Trophoblast cell (in vitro differentiated cells and primary cell): ENCODE measurements at regions not wholly inside any gene's neighbourhood (a gene's known extent, or its start where the extent isn't known, plus 50 kb on each side); places are given as distances from the start of the nearest gene placed in this dataset.

Source experiments
- DNase-seq, 2 donors: peaks; one replicate each; pipeline ENCODE4 v3.0.0-alpha.2; 2016
- H2AFZ ChIP-seq: 2 replicates; pipeline ENCODE4 v1.6.1; 2013; ENCODE audit warnings: low read length, moderate library complexity, mild to moderate bottlenecking; ENCODE audit not compliant: insufficient read depth, poor library complexity
- H2AK5ac ChIP-seq: 2 replicates; pipeline ENCODE4 v1.6.1; 2013; ENCODE audit warnings: mild to moderate bottlenecking, low read length
- H2BK120ac ChIP-seq: 2 replicates; pipeline ENCODE4 v1.6.1; 2013; ENCODE audit warnings: low read length, mild to moderate bottlenecking, moderate library complexity; ENCODE audit not compliant: insufficient read depth, poor library complexity
- H2BK12ac ChIP-seq: 2 replicates; pipeline ENCODE4 v1.6.1; 2013; ENCODE audit warnings: mild to moderate bottlenecking, low read length, moderate library complexity
- H2BK5ac ChIP-seq: 2 replicates; pipeline ENCODE4 v1.6.1; 2013; ENCODE audit warnings: low read length, low read depth, moderate library complexity, mild to moderate bottlenecking; ENCODE audit not compliant: poor library complexity
- H3K14ac ChIP-seq: 2 replicates; pipeline ENCODE4 v1.6.1; 2013; ENCODE audit warnings: mild to moderate bottlenecking, low read length
- H3K18ac ChIP-seq: 2 replicates; pipeline ENCODE4 v1.6.1; 2013; ENCODE audit warnings: mild to moderate bottlenecking, low read length
- H3K23ac ChIP-seq: 2 replicates; pipeline ENCODE4 v1.6.1; 2013; ENCODE audit warnings: low read length
- H3K27ac ChIP-seq: 2 replicates; pipeline ENCODE4 v1.5.1; 2013; ENCODE audit warnings: low read depth, mild to moderate bottlenecking, inconsistent platforms, low read length, moderate library complexity
- H3K27me3 ChIP-seq: 2 replicates; pipeline ENCODE4 v1.6.1; 2013; ENCODE audit warnings: inconsistent platforms, mild to moderate bottlenecking, low read length, moderate library complexity; ENCODE audit not compliant: insufficient read depth
- H3K36me3 ChIP-seq, 2 experiments: 1 replicate in 1 of 2; 2 replicates in 1 of 2; pipeline ENCODE4 v1.6.1; 2013; ENCODE audit warnings: low read length in 2 of 2, mild to moderate bottlenecking in 2 of 2, moderate library complexity in 1 of 2; ENCODE audit not compliant: insufficient read depth in 2 of 2, control insufficient read depth in 1 of 2
- H3K4ac ChIP-seq: 2 replicates; pipeline ENCODE4 v1.6.1; 2013; ENCODE audit warnings: low read depth, mild to moderate bottlenecking, low read length, moderate library complexity
- H3K4me1 ChIP-seq, 2 experiments: 1 replicate in 1 of 2; 2 replicates in 1 of 2; pipeline ENCODE4 v1.6.1; 2013; ENCODE audit warnings: low read length in 2 of 2, mild to moderate bottlenecking in 2 of 2, moderate library complexity in 1 of 2; ENCODE audit not compliant: insufficient read depth in 2 of 2, control insufficient read depth in 1 of 2
- H3K4me2 ChIP-seq: 2 replicates; pipeline ENCODE4 v1.6.1; 2013; ENCODE audit warnings: inconsistent platforms, mild to moderate bottlenecking, low read length, moderate library complexity
- H3K4me3 ChIP-seq: 2 replicates; pipeline ENCODE4 v1.5.1; 2013; ENCODE audit warnings: mild to moderate bottlenecking, low read depth, low read length, inconsistent platforms
- H3K79me1 ChIP-seq: one replicate; pipeline ENCODE4 v1.6.1; 2013; ENCODE audit warnings: low read length
- H3K79me2 ChIP-seq: 2 replicates; pipeline ENCODE4 v1.6.1; 2013; ENCODE audit warnings: low read length, mild to moderate bottlenecking; ENCODE audit not compliant: control insufficient read depth, insufficient read depth, poor library complexity
- H3K9ac ChIP-seq: 2 replicates; pipeline ENCODE4 v1.6.1; 2013; ENCODE audit warnings: mild to moderate bottlenecking, low read length
- H3K9me3 ChIP-seq: 2 replicates; pipeline ENCODE4 v1.6.1; 2013; ENCODE audit warnings: low read depth, mild to moderate bottlenecking, control low read depth, inconsistent platforms, low read length; ENCODE audit not compliant: insufficient read depth
- H4K12ac ChIP-seq: 2 replicates; pipeline ENCODE4 v1.6.1; 2013; ENCODE audit warnings: low read depth, mild to moderate bottlenecking, low read length, moderate library complexity
- H4K8ac ChIP-seq: 2 replicates; pipeline ENCODE4 v1.6.1; 2013; ENCODE audit warnings: low read depth, mild to moderate bottlenecking, low read length, moderate library complexity
- H4K91ac ChIP-seq: one replicate; pipeline ENCODE4 v1.6.1; 2013; ENCODE audit warnings: low read depth, mild to moderate bottlenecking, low read length, moderate library complexity
- WGBS: extraction: QIAGEN DNeasy Blood & Tissue Kit; methylation state at CpG from one replicate; pipeline ENCODE4 v1.1.7; 2013; ENCODE audit warnings: missing lambda C conversion rate; ENCODE audit not compliant: insufficient read length, insufficient coverage; ENCODE audit errors: extremely low coverage; 5-methylcytosine and 5-hydroxymethylcytosine counted together

DNA sequence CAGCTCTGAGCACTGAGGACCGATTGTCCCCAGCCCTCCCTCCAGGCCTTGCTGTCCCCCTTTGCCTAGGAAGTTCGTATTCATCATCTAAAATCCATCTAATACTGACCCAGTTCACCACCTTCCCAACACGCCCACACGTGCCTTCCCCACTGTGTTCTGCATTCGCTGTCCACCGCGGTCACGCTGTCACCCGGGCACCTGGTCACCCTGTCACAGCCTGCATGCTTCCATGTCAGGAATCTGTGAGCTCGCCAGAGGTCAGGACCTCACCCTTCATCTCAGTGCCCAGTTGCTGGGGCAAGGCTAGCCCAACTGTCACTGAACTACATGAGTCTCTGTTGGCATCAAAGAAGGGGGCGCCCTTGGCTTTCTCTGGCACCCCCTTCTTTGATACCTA is 82.9 kb upstream of the RUFY1 start:
- WGBS = no CpG with 5 or more reads among the region's 11 CpGs
- H2BK120ac ChIP-seq = no peak overlapping the region
- H4K91ac ChIP-seq = no peak overlapping the region

DNA sequence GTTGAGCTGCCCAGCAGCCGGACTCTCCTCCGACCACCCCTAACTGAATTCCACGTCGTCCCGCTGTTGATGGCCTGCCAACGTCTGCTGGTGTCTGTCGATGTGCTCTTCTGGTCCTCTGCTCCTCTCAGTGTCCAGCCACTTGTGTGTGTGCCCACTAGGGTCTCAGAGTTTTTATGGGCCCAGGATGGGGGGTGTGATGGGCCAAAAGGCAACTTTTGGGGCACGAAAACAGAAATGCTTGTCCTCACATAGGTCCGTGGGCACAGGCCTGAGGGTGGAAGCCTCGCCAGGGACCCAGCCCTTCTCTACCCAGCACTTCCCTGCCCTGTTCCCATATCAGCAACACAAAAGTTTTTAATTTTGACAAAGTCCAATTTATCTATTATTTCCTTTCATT is 85.7 kb upstream of the RUFY1 start:
- H3K9ac ChIP-seq = no peak overlapping the region
- no peak overlapping the region for H4K12ac ChIP-seq
- no peak overlapping the region for H3K14ac ChIP-seq
- no peak overlapping the region for H3K4me3 ChIP-seq
- no peak overlapping the region for H3K23ac ChIP-seq
- no peaks in the 10 kb centered on the region for H3K36me3 ChIP-seq
- H2BK5ac ChIP-seq = no peak overlapping the region
- no peak overlapping the region for H3K4me2 ChIP-seq
- no peak overlapping the region for H2BK120ac ChIP-seq
- H3K18ac ChIP-seq = no peak overlapping the region
- no peak overlapping the region for H2BK12ac ChIP-seq
- H3K4me1 ChIP-seq = no peaks in the 10 kb centered on the region
- WGBS = no CpG with 5 or more reads among the region's 10 CpGs
- no peak overlapping the region for H4K8ac ChIP-seq
- no peak overlapping the region for H3K27ac ChIP-seq
- H3K9me3 ChIP-seq = peaks cover 4% of the 10 kb centered on the region
- no peak overlapping the region for H4K91ac ChIP-seq
- no peaks in the 10 kb centered on the region for H3K79me2 ChIP-seq
- H3K27me3 ChIP-seq = no peaks in the 10 kb centered on the region
- no peak overlapping the region for H2AK5ac ChIP-seq
- no peak overlapping the region for H2AFZ ChIP-seq
- DNase-seq = no peak
- H3K4ac ChIP-seq = no peak overlapping the region
- no peaks in the 10 kb centered on the region for H3K79me1 ChIP-seq

More for the DNA sequence above, 82.9 kb upstream of the RUFY1 start:
- Histone ChIP-seq H2BK12ac (no peak overlapping the region), H4K12ac (no peak overlapping the region), H3K27ac (no peak overlapping the region), H3K4me2 (no peak overlapping the region), H3K4ac (no peak overlapping the region), H3K27me3 (no peaks in the 10 kb centered on the region), H3K9ac (no peak overlapping the region), H3K9me3 (peaks cover 2% of the 10 kb centered on the region), H2BK5ac (no peak overlapping the region), H3K79me1 (no peaks in the 10 kb centered on the region), H2AFZ (no peak overlapping the region), H2AK5ac (no peak overlapping the region), H3K14ac (no peak overlapping the region), H3K23ac (no peak overlapping the region), H3K79me2 (no peaks in the 10 kb centered on the region), H3K4me1 (no peaks in the 10 kb centered on the region), H4K8ac (no peak overlapping the region), H3K36me3 (no peaks in the 10 kb centered on the region), H3K4me3 (peak overlapping the region; percentile 17), H3K18ac (no peak overlapping the region)
- DNase-seq = no peak

DNA sequence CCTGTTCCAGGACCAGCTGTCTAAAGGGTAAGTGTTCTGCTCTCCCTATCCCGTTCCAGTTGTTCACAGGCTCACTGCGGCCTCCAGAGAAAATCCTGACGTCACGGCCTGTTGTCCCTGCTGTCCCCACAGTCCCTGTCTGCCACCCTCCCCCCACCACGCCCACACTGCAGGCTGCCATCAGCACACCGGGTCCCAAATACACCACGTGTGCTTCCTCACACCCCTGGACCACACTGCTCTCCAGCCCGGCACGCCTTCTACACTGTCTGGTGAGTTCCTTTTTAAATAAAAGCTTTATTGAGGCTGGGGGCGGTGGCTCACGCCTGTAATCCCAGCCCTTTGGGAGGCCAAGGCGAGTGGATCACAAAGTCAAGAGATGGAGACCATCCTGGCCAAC is 88.3 kb upstream of the RUFY1 start:
- H3K9me3 ChIP-seq = peaks cover 6% of the 10 kb centered on the region
- WGBS = no CpG with 5 or more reads among the region's 12 CpGs
- no peak overlapping the region for H4K12ac ChIP-seq
- no peak for DNase-seq
- no peak overlapping the region for H3K23ac ChIP-seq
- H3K18ac ChIP-seq = no peak overlapping the region
- no peak overlapping the region for H4K91ac ChIP-seq
- H3K36me3 ChIP-seq = no peaks in the 10 kb centered on the region
- no peak overlapping the region for H2BK12ac ChIP-seq
- H4K8ac ChIP-seq = no peak overlapping the region
- H3K4me2 ChIP-seq = no peak overlapping the region
- H2AFZ ChIP-seq = no peak overlapping the region
- H3K27me3 ChIP-seq = no peaks in the 10 kb centered on the region
- H3K79me1 ChIP-seq = no peaks in the 10 kb centered on the region
- H3K27ac ChIP-seq = no peak overlapping the region
- no peak overlapping the region for H3K4me3 ChIP-seq
- no peaks in the 10 kb centered on the region for H3K79me2 ChIP-seq
- H2BK120ac ChIP-seq = no peak overlapping the region
- H3K9ac ChIP-seq = no peak overlapping the region
- H2AK5ac ChIP-seq = no peak overlapping the region
- no peak overlapping the region for H2BK5ac ChIP-seq
- H3K4ac ChIP-seq = no peak overlapping the region
- H3K4me1 ChIP-seq = no peaks in the 10 kb centered on the region
- H3K14ac ChIP-seq = no peak overlapping the region

DNA sequence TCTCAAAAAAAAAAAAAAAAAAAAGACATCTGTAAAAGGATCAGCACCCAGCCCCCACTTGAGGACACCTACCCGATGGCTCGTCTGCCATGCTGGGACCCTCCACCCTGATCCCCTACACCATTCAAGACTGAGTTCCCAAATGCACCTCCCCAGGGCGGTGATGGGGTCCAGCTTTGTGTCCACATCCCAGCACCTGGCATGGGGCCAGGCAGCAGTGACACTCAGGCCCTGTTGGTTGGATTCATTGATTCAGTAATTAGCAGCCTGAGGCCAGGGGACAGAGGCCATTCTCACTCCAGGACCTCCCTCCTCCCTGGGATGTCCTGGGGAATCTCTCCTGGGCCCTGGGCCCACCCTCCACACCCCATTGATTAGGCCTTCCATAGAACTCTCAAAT is 88.8 kb upstream of the RUFY1 start:
- no peaks in the 10 kb centered on the region for H3K27me3 ChIP-seq
- no peak overlapping the region for H3K14ac ChIP-seq
- H3K18ac ChIP-seq = no peak overlapping the region
- no peak overlapping the region for H3K4ac ChIP-seq
- H3K4me1 ChIP-seq = no peaks in the 10 kb centered on the region
- no peak overlapping the region for H4K8ac ChIP-seq
- WGBS = no CpG with 5 or more reads among the region's 3 CpGs
- H3K23ac ChIP-seq = no peak overlapping the region
- no peak overlapping the region for H3K9ac ChIP-seq
- no peaks in the 10 kb centered on the region for H3K36me3 ChIP-seq
- no peak overlapping the region for H3K4me3 ChIP-seq
- no peak overlapping the region for H3K27ac ChIP-seq
- H4K12ac ChIP-seq = no peak overlapping the region
- H4K91ac ChIP-seq = no peak overlapping the region
- H2BK12ac ChIP-seq = no peak overlapping the region
- H2BK120ac ChIP-seq = no peak overlapping the region
- H3K9me3 ChIP-seq = peaks cover 7% of the 10 kb centered on the region
- H2BK5ac ChIP-seq = no peak overlapping the region
- H2AFZ ChIP-seq = no peak overlapping the region
- no peak overlapping the region for H3K4me2 ChIP-seq
- H3K79me1 ChIP-seq = no peaks in the 10 kb centered on the region
- no peaks in the 10 kb centered on the region for H3K79me2 ChIP-seq
- DNase-seq = no peak
- H2AK5ac ChIP-seq = no peak overlapping the region
